ENCODE measurements at regions not wholly inside any gene's neighbourhood (a gene's known extent, or its start where the extent isn't known, plus 50 kb on each side); places are given as distances from the start of the nearest gene placed in this dataset.

- TF ChIP-seq KDM1A (IDR thresholded peaks at IDR 0.05; ENCODE audit: borderline replicate concordance, low read length): no peak
- TF ChIP-seq YY1 (IDR thresholded peaks at IDR 0.05; ENCODE audit: low read depth, low read length): no peak
- TF ChIP-seq TBP (IDR thresholded peaks at IDR 0.05; ENCODE audit: low read depth, low read length): no peak
- TF ChIP-seq RBBP5 (IDR thresholded peaks at IDR 0.05; ENCODE audit: borderline replicate concordance, low read depth, low read length): no peak
- no peak for TF ChIP-seq USF2 (IDR thresholded peaks at IDR 0.05; ENCODE audit: low read length)
- no peak for TF ChIP-seq POLR2A (IDR thresholded peaks at IDR 0.05; ENCODE audit: control extremely low read depth in 1 of 2, low read depth in 2 of 2, low read length in 2 of 2)
- no peak for TF ChIP-seq FOSL1 (IDR thresholded peaks at IDR 0.05; ENCODE audit: insufficient read depth, low read depth, low read length)
- TF ChIP-seq, protein P1, sequence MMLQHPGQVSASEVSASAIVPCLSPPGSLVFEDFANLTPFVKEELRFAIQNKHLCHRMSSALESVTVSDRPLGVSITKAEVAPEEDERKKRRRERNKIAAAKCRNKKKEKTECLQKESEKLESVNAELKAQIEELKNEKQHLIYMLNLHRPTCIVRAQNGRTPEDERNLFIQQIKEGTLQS (IDR thresholded peaks at IDR 0.05; ENCODE audit: insufficient read depth, low read depth, low read length): no peak
Observed at GRCh38 chr10:104584541-104584940, 56.5 kb upstream of the SORCS3 start (continued).
